CD14-positive monocyte (primary cell): ENCODE measurements at regions not wholly inside any gene's neighbourhood (a gene's known extent, or its start where the extent isn't known, plus 50 kb on each side); places are given as distances from the start of the nearest gene placed in this dataset.

Source experiments
- DNase-seq, 3 donors: peaks; one replicate each; pipeline ENCODE4 v3.0.0-alpha.2; 2011 to 2022
- H2AFZ ChIP-seq: 2 replicates; pipeline ENCODE4 v1.6.0; 2012; ENCODE audit warnings: mild to moderate bottlenecking, low read depth, low read length, inconsistent platforms; ENCODE audit not compliant: insufficient read depth, poor library complexity, severe bottlenecking
- H3K27ac ChIP-seq, 2 donors: 1 replicate in 1 of 2; 2 replicates in 1 of 2; pipeline ENCODE4 v1.5.1; 2012 to 2013; ENCODE audit warnings: low read length in 2 of 2, control low read depth in 1 of 2, inconsistent platforms in 1 of 2, low read depth in 1 of 2, mild to moderate bottlenecking in 1 of 2
- H3K27me3 ChIP-seq, 2 donors: one replicate each; pipeline versions ENCODE4 v1.6.0 to v1.6.1; 2011 to 2013; ENCODE audit warnings: low read length in 2 of 2; ENCODE audit not compliant: control insufficient read depth in 2 of 2, insufficient read depth in 2 of 2
- H3K36me3 ChIP-seq, 2 donors: replicated peaks in 1 of 2; 1 replicate in 1 of 2; 2 replicates in 1 of 2; pipeline versions ENCODE4 v1.5.1 to v1.6.1; 2012 to 2013; ENCODE audit warnings: low read length in 2 of 2, control low read depth in 1 of 2, inconsistent platforms in 1 of 2, mild to moderate bottlenecking in 1 of 2; ENCODE audit not compliant: insufficient read depth in 2 of 2, control insufficient read depth in 1 of 2
- H3K4me1 ChIP-seq, 2 donors: 1 replicate in 1 of 2; 2 replicates in 1 of 2; pipeline versions ENCODE4 v1.5.1 to v1.6.1; 2012 to 2013; ENCODE audit warnings: low read length in 2 of 2, control low read depth in 1 of 2, inconsistent platforms in 1 of 2, mild to moderate bottlenecking in 1 of 2, moderate library complexity in 1 of 2; ENCODE audit not compliant: insufficient read depth in 2 of 2, control insufficient read depth in 1 of 2
- H3K4me2 ChIP-seq: replicated peaks from 2 replicates; pipeline ENCODE3; 2012; ENCODE audit warnings: low read length, moderate library complexity, mild to moderate bottlenecking; ENCODE audit not compliant: poor library complexity, severe bottlenecking; ENCODE audit errors: extremely low read depth
- H3K4me3 ChIP-seq, 3 experiments: fragments of 200-600 bp in 1 of 3; sonication (generic) in 1 of 3; replicated peaks in 1 of 3; 1 replicate in 2 of 3; 2 replicates in 1 of 3; pipeline ENCODE4 v1.5.1; 2011 to 2013; ENCODE audit warnings: low read length in 3 of 3, mild to moderate bottlenecking in 3 of 3, control low read depth in 2 of 3, low read depth in 2 of 3, inconsistent platforms in 1 of 3, moderate library complexity in 1 of 3
- H3K79me2 ChIP-seq: 2 replicates; pipeline ENCODE4 v1.6.0; 2012; ENCODE audit warnings: mild to moderate bottlenecking, control low read depth, inconsistent platforms, low read length, moderate library complexity; ENCODE audit not compliant: insufficient read depth
- H3K9ac ChIP-seq: 2 replicates; pipeline ENCODE4 v1.6.0; 2017; ENCODE audit warnings: low read length, mild to moderate bottlenecking; ENCODE audit not compliant: insufficient read depth, poor library complexity, severe bottlenecking
- H3K9me3 ChIP-seq, 2 donors: replicated peaks in 1 of 2; 1 replicate in 1 of 2; 2 replicates in 1 of 2; pipeline versions ENCODE4 v1.5.1 to v1.6.1; 2012 to 2013; ENCODE audit warnings: low read length in 2 of 2, control low read depth in 1 of 2; ENCODE audit not compliant: control insufficient read depth in 1 of 2, insufficient read depth in 1 of 2
- H4K20me1 ChIP-seq: 2 replicates; pipeline ENCODE4 v1.6.0; 2012; ENCODE audit warnings: mild to moderate bottlenecking, low read length, control low read depth, moderate library complexity; ENCODE audit not compliant: insufficient read depth
- H3K27ac Mint-ChIP-seq, 7 donors: one replicate each; pipeline ENCODE4 v1.8.0; 2020; ENCODE audit warnings: mild to moderate bottlenecking in 7 of 7, mixed read lengths in 7 of 7, moderate library complexity in 6 of 7, inconsistent platforms in 2 of 7
- H3K27me3 Mint-ChIP-seq, 3 donors: one replicate each; pipeline ENCODE4 v1.8.0; 2021 to 2022; ENCODE audit warnings: low read depth in 3 of 3, mild to moderate bottlenecking in 3 of 3, mixed read lengths in 3 of 3, moderate library complexity in 3 of 3, inconsistent platforms in 1 of 3
- H3K36me3 Mint-ChIP-seq, 2 donors: one replicate each; pipeline ENCODE4 v1.8.0; 2020; ENCODE audit warnings: mixed read lengths in 2 of 2, inconsistent platforms in 1 of 2, mild to moderate bottlenecking in 1 of 2
- H3K4me1 Mint-ChIP-seq: one replicate; pipeline ENCODE4 v1.8.0; 2020; ENCODE audit warnings: mild to moderate bottlenecking, mixed read lengths
- H3K4me3 Mint-ChIP-seq, 2 donors: one replicate each; pipeline ENCODE4 v1.8.0; 2020; ENCODE audit warnings: mild to moderate bottlenecking in 2 of 2, mixed read lengths in 2 of 2, moderate library complexity in 1 of 2
- H3K9me3 Mint-ChIP-seq, 7 donors: one replicate each; pipeline ENCODE4 v1.8.0; 2020 to 2022; ENCODE audit warnings: mixed read lengths in 7 of 7, mild to moderate bottlenecking in 6 of 7, moderate library complexity in 6 of 7, inconsistent platforms in 2 of 7
- CTCF ChIP-seq: fragments of 200-600 bp; IDR thresholded peaks from one replicate; pipeline ENCODE4 v1.8.0; 2022; ENCODE audit warnings: antibody characterized with exemption, mild to moderate bottlenecking
- WGBS: methylation state at CpG from one replicate; pipeline ENCODE4 v1.1.5; 2013; ENCODE audit warnings: missing lambda C conversion rate; ENCODE audit not compliant: insufficient coverage; 5-methylcytosine and 5-hydroxymethylcytosine counted together
- intact Hi-C, 2 donors: fragments of 100-400 bp; cut with micrococcal nuclease; formaldehyde crosslinking; loops; one replicate each; pipeline versions ENCODE4 v1.15.0 to v1.15.1; 2023

- no peak for TF ChIP-seq CTCF
- H3K27ac ChIP-seq, result no peak overlapping the region
- H3K4me1 ChIP-seq, result no peaks in the 10 kb centered on the region
- Mint-ChIP-seq H3K27me3 (peaks cover 2 to 14% (median 3%) of the 10 kb centered on the region in 3 donors), H3K4me1 (peaks cover 3% of the 10 kb centered on the region), H3K9me3 (peaks cover 2 to 10% (median 3%) of the 10 kb centered on the region in 7 donors), H3K36me3 (no peaks in the 10 kb centered on the region), H3K27ac (no peak overlapping the region), H3K4me3 (no peak overlapping the region)
- no peak overlapping the region for H2AFZ ChIP-seq
- no peak for DNase-seq
- H3K4me3 ChIP-seq, result no peak overlapping the region
- H3K4me2 ChIP-seq, result no peak overlapping the region
- H3K9ac ChIP-seq, result no peak overlapping the region
- peaks cover 0 to 6% of the 10 kb centered on the region in 2 donors for H3K9me3 ChIP-seq
- no peaks in the 10 kb centered on the region for H4K20me1 ChIP-seq
- no peaks in the 10 kb centered on the region for H3K36me3 ChIP-seq
- intact Hi-C loops, result no loop called here
- 86% methylated on average over 1 of the region's 4 CpGs for WGBS
- H3K79me2 ChIP-seq, result no peaks in the 10 kb centered on the region
- H3K27me3 ChIP-seq, result no peaks in the 10 kb centered on the region
These were observed 172.0 kb upstream of the ALKAL2 start for GRCh38 chr2:459931-460330.

GRCh38 chr2:458425-458815, 170.5 kb upstream of the ALKAL2 start:
- no peak for TF ChIP-seq CTCF
- Histone ChIP-seq H3K4me3 (no peak overlapping the region), H3K4me2 (no peak overlapping the region), H3K79me2 (no peaks in the 10 kb centered on the region), H3K27me3 (no peaks in the 10 kb centered on the region), H3K9ac (no peak overlapping the region), H3K4me1 (no peaks in the 10 kb centered on the region), H3K27ac (no peak overlapping the region), H4K20me1 (no peaks in the 10 kb centered on the region), H3K36me3 (no peaks in the 10 kb centered on the region), H3K9me3 (no peaks in the 10 kb centered on the region), H2AFZ (no peak overlapping the region)
- DNase-seq, result no peak
- H3K36me3 Mint-ChIP-seq, result no peaks in the 10 kb centered on the region
- H3K27me3 Mint-ChIP-seq, result peaks cover 2 to 14% (median 3%) of the 10 kb centered on the region in 3 donors
- peaks cover 0 to 3% (median 1%) of the 10 kb centered on the region in 7 donors for H3K9me3 Mint-ChIP-seq
- 81% methylated on average over 2 of the region's 3 CpGs for WGBS
- no peak overlapping the region for H3K27ac Mint-ChIP-seq
- intact Hi-C loops, result no loop called here
- H3K4me1 Mint-ChIP-seq, result peaks cover 3% of the 10 kb centered on the region
- H3K4me3 Mint-ChIP-seq, result no peak overlapping the region
